NCI-H2171 treated with DMSO at 0.1 percent for 48 hours (cell line): ENCODE measurements at regions not wholly inside any gene's neighbourhood (a gene's known extent, or its start where the extent isn't known, plus 50 kb on each side); places are given as distances from the start of the nearest gene placed in this dataset.

ENCODE experiments used
- DNase-seq: peaks from one replicate; lab custom pipeline; 2025; lab: John Stamatoyannopoulos, UW

- no peak for DNase-seq
These were observed 104.1 kb downstream of the KCTD15 start for GRCh38 chr19:33900817-33901216.

GRCh38 chr19:33902395-33902794, 105.7 kb downstream of the KCTD15 start:
- DNase-seq = no peak

DNA sequence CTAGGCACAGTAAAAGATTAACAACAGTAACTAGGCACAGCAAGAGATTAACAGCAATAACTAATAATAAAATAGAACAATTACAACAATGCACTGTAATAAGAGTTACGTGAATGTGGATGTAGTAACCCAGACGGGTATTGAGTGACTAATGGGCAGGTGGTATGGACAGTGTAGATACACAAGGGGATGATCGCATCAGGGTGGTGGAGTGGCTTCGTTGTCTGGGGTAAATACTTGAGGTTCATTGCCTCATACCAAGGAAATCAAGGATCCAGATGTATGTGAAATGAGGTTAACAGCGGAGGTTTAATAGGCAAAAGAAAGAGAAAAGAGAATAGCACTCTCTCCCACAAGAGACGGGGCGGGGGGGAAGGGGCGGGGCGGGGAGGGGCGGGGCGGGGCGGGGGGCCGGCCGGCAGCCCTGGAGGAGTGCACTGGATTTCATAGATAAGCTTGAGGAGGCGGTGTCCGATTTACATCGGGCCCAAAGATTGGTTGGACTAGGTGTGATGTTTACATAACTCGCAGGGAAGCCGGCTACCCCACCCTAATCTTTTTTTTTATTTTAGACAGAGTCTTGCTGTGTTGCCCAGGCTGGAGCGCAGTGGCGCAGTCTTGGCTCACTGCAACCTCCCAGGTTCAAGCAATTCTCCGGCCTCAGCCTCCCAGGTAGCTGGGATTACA, 106.3 kb downstream of the KCTD15 start:
- DNase-seq = no peak

GRCh38 chr19:33903489-33903850, 106.8 kb downstream of the KCTD15 start:
- no peak for DNase-seq

DNA sequence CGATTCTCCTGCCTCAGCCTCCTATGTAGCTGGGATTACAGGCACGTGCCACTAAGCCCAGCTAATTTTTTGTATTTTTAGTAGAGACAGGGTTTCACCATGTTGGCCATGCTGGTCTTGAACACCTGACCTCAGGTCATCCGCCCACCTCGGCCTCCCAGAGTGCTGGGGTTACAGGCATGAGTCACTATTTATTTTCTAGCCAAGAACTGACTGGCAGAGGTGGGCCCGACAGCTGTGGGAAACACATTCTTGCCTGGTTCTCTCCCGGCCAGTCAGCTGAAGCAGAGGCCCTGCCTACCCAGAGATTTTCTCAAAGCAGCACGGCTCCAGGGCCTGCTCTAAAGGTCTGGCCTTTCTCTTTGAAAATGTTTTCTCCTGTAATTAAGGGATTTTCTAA, 108.0 kb downstream of the KCTD15 start:
- no peak for DNase-seq

GRCh38 chr19:33905473-33905936, 108.8 kb downstream of the KCTD15 start:
- DNase-seq = no peak

DNA sequence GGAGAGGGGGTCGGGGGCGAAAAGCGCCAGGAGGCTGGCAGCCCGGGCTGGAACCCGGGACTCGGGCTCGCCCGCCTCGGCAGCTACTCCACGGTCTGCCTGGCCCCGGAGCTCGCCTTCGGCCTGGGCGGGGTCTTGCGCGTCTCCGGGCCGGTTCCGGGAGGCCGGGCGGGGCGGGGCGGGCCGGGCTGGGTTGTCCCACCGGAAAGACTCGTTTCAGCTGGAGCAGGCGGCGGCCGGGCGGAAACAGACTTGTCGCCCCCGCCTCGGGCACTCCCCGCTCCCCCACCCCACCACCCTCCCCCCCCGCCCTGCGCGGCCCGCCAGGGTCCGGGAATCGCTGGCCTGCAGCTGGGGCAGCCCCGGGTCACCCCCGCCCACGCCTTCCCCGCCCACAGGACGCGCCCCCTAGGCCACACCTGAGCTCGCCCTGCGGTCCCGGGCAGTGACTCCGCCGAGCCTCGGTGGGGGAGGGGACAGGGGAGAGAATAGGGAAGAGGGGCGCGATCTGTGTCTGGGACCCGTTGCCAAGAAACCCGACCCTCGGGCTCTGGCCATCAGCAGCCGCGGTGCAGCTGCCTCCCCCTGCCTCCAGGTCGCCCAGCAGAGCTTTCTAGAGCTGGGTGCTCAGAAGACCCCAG, 109.4 kb downstream of the KCTD15 start:
- DNase-seq = no peak

DNA sequence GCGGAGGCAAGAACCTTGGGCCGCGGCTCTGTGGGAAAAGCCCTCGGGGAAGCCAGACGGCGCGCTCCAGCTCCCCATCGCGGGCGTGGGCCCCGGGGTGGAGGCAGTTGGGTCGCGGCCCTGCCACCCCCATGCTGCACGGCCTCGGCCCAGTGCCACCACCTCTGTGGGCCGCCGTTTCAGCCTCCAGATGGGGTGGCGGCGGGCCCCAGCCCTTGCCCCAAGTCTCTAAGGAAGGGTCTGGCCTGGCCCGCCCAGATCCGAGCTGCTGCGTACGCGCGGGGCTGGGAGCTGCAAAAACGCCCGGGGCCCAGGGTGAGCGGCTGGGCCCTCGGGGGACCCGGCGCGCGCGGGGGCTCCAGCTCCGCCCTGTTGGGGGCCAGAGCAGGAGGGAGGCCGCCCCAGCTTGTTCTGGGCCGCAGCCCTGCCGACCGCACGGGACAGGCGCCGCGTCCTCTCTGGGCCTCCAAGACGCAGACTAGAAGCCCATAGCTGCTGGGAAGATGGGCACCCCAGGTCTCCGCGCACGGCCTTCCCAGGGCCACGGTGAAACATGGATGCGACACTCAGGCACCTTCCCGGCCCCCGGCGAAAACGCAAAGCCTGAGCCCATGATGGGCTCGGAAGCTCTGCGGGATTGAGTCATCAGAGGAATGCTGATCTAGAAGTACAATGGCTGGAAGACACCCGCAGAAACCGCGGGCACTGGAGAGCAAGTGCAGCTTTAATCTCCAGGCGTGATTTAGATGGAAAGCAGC, 110.1 kb downstream of the KCTD15 start:
- no peak for DNase-seq

- DNase-seq = no peak
These were observed 114.3 kb downstream of the KCTD15 start for GRCh38 chr19:33910922-33911321.

DNA sequence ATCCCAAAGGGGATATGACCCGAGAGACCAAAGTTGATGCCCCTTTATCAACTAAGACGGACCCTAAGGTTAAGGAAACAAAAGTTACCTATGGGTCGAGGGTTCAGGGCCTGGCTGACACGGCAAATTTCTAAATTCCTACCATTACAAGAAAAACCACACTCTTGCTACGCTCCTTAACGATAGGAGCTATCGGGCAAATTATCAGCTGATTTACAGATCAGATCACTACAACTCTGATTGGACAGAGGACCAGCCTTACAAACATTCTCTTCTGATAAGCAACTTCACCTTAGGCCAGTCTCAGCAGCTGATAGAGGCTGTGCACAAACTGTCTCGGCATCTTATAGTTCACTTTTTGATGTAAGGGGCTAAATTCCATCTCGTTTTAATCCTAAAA, 117.9 kb downstream of the KCTD15 start:
- DNase-seq = no peak

- no peak for DNase-seq
These were observed 120.1 kb downstream of the KCTD15 start for GRCh38 chr19:33916792-33917191.

- DNase-seq = no peak
These were observed 122.6 kb downstream of the KCTD15 start for GRCh38 chr19:33919291-33919690.

- DNase-seq = no peak
These were observed 124.5 kb downstream of the KCTD15 start for GRCh38 chr19:33921165-33921564.

DNA sequence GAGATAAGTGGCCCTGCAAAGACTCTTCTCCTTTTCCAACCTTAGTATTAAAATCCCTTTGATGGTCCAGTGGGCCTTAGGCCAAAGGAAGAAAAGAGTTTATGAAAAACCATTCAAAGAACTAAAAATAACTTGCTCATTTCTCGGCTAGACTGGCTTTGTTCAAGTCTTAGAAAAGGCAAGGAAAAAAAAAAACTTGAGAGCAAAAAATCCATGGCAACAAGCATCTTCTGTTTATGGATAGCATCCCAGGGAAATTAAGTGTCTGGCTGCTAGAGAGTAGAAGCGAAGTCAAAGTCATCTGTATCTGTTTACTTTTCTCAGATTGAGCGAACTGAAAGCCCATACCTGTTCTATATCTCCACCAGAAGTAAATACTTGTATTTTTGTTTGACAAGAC, 129.6 kb downstream of the KCTD15 start:
- DNase-seq = no peak

GRCh38 chr19:33927789-33928457, 131.3 kb downstream of the KCTD15 start:
- DNase-seq = no peak

- no peak for DNase-seq
These were observed 131.8 kb downstream of the KCTD15 start for GRCh38 chr19:33928458-33928950.

GRCh38 chr19:33933931-33934330, 137.3 kb downstream of the KCTD15 start:
- DNase-seq = no peak

- no peak for DNase-seq
These were observed 142.2 kb downstream of the KCTD15 start for GRCh38 chr19:33938821-33939220.

GRCh38 chr19:33941133-33941532, 144.5 kb downstream of the KCTD15 start:
- DNase-seq = no peak

GRCh38 chr19:33946535-33947264, 150.0 kb downstream of the KCTD15 start:
- no peak for DNase-seq

- DNase-seq = no peak
These were observed 150.7 kb downstream of the KCTD15 start for GRCh38 chr19:33947265-33947964.
